Fibroblast of lung (primary cell): ENCODE measurements at regions not wholly inside any gene's neighbourhood (a gene's known extent, or its start where the extent isn't known, plus 50 kb on each side); places are given as distances from the start of the nearest gene placed in this dataset.
"Not testable (repeated sequence)": the region's sequence is repeated elsewhere in the genome, so short reads cannot be mapped to it uniquely, and the experiment has no call there.

Experiments used
- DNase-seq, 2 donors: peaks; one replicate each; pipeline versions ENCODE4 v3.0.0 to v3.0.0-alpha.2; 2010; ENCODE audit warnings: low read depth in 2 of 2
- H2AFZ ChIP-seq: 2 replicates; pipeline ENCODE4 v1.5.1; 2012; ENCODE audit warnings: low read length, control low read depth, inconsistent platforms
- H3K27ac ChIP-seq: 2 replicates; pipeline ENCODE4 v1.5.1; 2011; ENCODE audit warnings: low read length, control low read depth; ENCODE audit not compliant: insufficient read depth
- H3K27me3 ChIP-seq: 2 replicates; pipeline ENCODE4 v1.5.1; 2011; ENCODE audit warnings: mild to moderate bottlenecking, low read length; ENCODE audit not compliant: control insufficient read depth, insufficient read depth
- H3K36me3 ChIP-seq: 2 replicates; pipeline ENCODE4 v1.5.1; 2011; ENCODE audit warnings: low read length; ENCODE audit not compliant: control insufficient read depth, insufficient read depth
- H3K4me1 ChIP-seq: 2 replicates; pipeline ENCODE4 v1.5.1; 2011; ENCODE audit warnings: low read length; ENCODE audit not compliant: control insufficient read depth, insufficient read depth; ENCODE audit errors: extremely low read depth
- H3K4me2 ChIP-seq: 2 replicates; pipeline ENCODE4 v1.5.1; 2011; ENCODE audit warnings: low read length, control low read depth; ENCODE audit not compliant: insufficient read depth; ENCODE audit errors: extremely low read depth
- H3K4me3 ChIP-seq, 4 experiments: fragments of 200-600 bp in 1 of 4; sonication (generic) in 1 of 4; replicated peaks in 1 of 4; 2 replicates each; pipeline ENCODE4 v1.5.1; 2011 to 2016; ENCODE audit warnings: low read length in 4 of 4, low read depth in 3 of 4, mild to moderate bottlenecking in 3 of 4, control low read depth in 2 of 4, inconsistent platforms in 1 of 4, mixed read lengths in 1 of 4; ENCODE audit not compliant: insufficient read depth in 1 of 4; ENCODE audit errors: control extremely low read depth in 1 of 4
- H3K79me2 ChIP-seq: 2 replicates; pipeline ENCODE4 v1.5.1; 2012; ENCODE audit warnings: mild to moderate bottlenecking, low read length, inconsistent platforms; ENCODE audit not compliant: control insufficient read depth, insufficient read depth
- H3K9ac ChIP-seq: 2 replicates; pipeline ENCODE4 v1.5.1; 2011; ENCODE audit warnings: mild to moderate bottlenecking, low read length, control low read depth; ENCODE audit not compliant: insufficient read depth
- H3K9me3 ChIP-seq: 2 replicates; pipeline ENCODE4 v1.5.1; 2012; ENCODE audit warnings: low read depth, low read length; ENCODE audit not compliant: control insufficient read depth, insufficient read depth
- H4K20me1 ChIP-seq: 2 replicates; pipeline ENCODE4 v1.5.1; 2011; ENCODE audit warnings: low read length; ENCODE audit not compliant: control insufficient read depth, insufficient read depth; ENCODE audit errors: extremely low read depth
- CTCF ChIP-seq, 2 donors: IDR thresholded peaks in 1 of 2; conservative IDR thresholded peaks in 1 of 2; 1 replicate in 1 of 2; 2 replicates in 1 of 2; pipeline ENCODE4 v1.5.1; 2011 to 2012; ENCODE audit warnings: low read length in 2 of 2, control low read depth in 1 of 2, inconsistent platforms in 1 of 2, low read depth in 1 of 2, mild to moderate bottlenecking in 1 of 2
- EZH2 ChIP-seq: IDR thresholded peaks from 2 replicates; pipeline ENCODE4 v1.5.1; 2012; ENCODE audit warnings: low read length, control low read depth, mild to moderate bottlenecking; ENCODE audit errors: missing control alignments

GRCh38 chr4:65234061-65234460 is 436.2 kb downstream of the EPHA5 start:
- H3K27ac ChIP-seq: no peak overlapping the region
- no peak overlapping the region for H3K4me2 ChIP-seq
- H3K27me3 ChIP-seq: no peaks in the 10 kb centered on the region
- no peak overlapping the region for H3K4me3 ChIP-seq
- H2AFZ ChIP-seq: no peak overlapping the region
- no peaks in the 10 kb centered on the region for H3K36me3 ChIP-seq
- no peaks in the 10 kb centered on the region for H4K20me1 ChIP-seq
- no peak overlapping the region for H3K9ac ChIP-seq
- H3K79me2 ChIP-seq: no peaks in the 10 kb centered on the region
- DNase-seq: no peak
- H3K9me3 ChIP-seq: no peaks in the 10 kb centered on the region
- no peak for TF ChIP-seq EZH2
- no peak for TF ChIP-seq CTCF (conservative IDR thresholded peaks at IDR 0.05 in 1 of 2, IDR thresholded peaks at IDR 0.05 in 1 of 2; ENCODE audit: low read depth in 1 of 2, low read length in 2 of 2)
- H3K4me1 ChIP-seq: no peaks in the 10 kb centered on the region

- Histone ChIP-seq H3K4me1 (no peaks in the 10 kb centered on the region), H3K4me2 (no peak overlapping the region), H2AFZ (no peak overlapping the region), H3K27ac (no peak overlapping the region), H3K79me2 (no peaks in the 10 kb centered on the region), H4K20me1 (no peaks in the 10 kb centered on the region), H3K36me3 (no peaks in the 10 kb centered on the region), H3K4me3 (no peak overlapping the region), H3K9me3 (no peaks in the 10 kb centered on the region), H3K9ac (no peak overlapping the region), H3K27me3 (no peaks in the 10 kb centered on the region)
- TF ChIP-seq CTCF (conservative IDR thresholded peaks at IDR 0.05 in 1 of 2, IDR thresholded peaks at IDR 0.05 in 1 of 2; ENCODE audit: low read depth in 1 of 2, low read length in 2 of 2): no peak
- TF ChIP-seq EZH2: no peak
- DNase-seq: no peak
Observed at GRCh38 chr4:65227628-65228027, 442.7 kb downstream of the EPHA5 start.

GRCh38 chr4:65223601-65224000 is 446.7 kb downstream of the EPHA5 start:
- Histone ChIP-seq H3K36me3 (no peaks in the 10 kb centered on the region), H2AFZ (no peak overlapping the region), H3K79me2 (no peaks in the 10 kb centered on the region), H3K9ac (no peak overlapping the region), H3K4me3 (no peak overlapping the region), H3K9me3 (no peaks in the 10 kb centered on the region), H3K27ac (no peak overlapping the region), H3K27me3 (no peaks in the 10 kb centered on the region), H4K20me1 (no peaks in the 10 kb centered on the region), H3K4me2 (no peak overlapping the region), H3K4me1 (no peaks in the 10 kb centered on the region)
- no peak for DNase-seq
- TF ChIP-seq CTCF (conservative IDR thresholded peaks at IDR 0.05 in 1 of 2, IDR thresholded peaks at IDR 0.05 in 1 of 2; ENCODE audit: low read depth in 1 of 2, low read length in 2 of 2): no peak
- TF ChIP-seq EZH2: no peak

- H2AFZ ChIP-seq, H4K20me1 ChIP-seq, H3K27me3 ChIP-seq, H3K4me2 ChIP-seq, H3K4me3 ChIP-seq, DNase-seq, H3K9ac ChIP-seq, H3K27ac ChIP-seq, H3K9me3 ChIP-seq, H3K36me3 ChIP-seq, H3K4me1 ChIP-seq, H3K79me2 ChIP-seq: not testable (repeated sequence)
Observed at GRCh38 chr4:65223074-65223473, 447.2 kb downstream of the EPHA5 start.
